ENCODE measurements at regions not wholly inside any gene's neighbourhood (a gene's known extent, or its start where the extent isn't known, plus 50 kb on each side); places are given as distances from the start of the nearest gene placed in this dataset.

GRCh38 chr2:193332941-193333340, 1138.2 kb upstream of the TMEFF2 start:
- no peak overlapping the region for H3K4me3 ChIP-seq (replicated peaks in 1 of 3; ENCODE audit: low read depth in 2 of 3, low read length in 3 of 3)
- no peaks in the 10 kb centered on the region for H3K36me3 ChIP-seq (replicated peaks in 1 of 2; ENCODE audit: control insufficient read depth in 1 of 2, insufficient read depth in 2 of 2, low read length in 2 of 2)
- no peaks in the 10 kb centered on the region for H3K79me2 ChIP-seq (ENCODE audit: insufficient read depth, low read length)
- H3K4me1 ChIP-seq (ENCODE audit: control insufficient read depth in 1 of 2, insufficient read depth in 2 of 2, low read length in 2 of 2) = peaks cover 11 to 16% of the 10 kb centered on the region in 2 donors
- no CpG with 5 or more reads among the region's 1 CpG for WGBS (ENCODE audit: insufficient coverage)
- H2AFZ ChIP-seq (ENCODE audit: insufficient read depth, low read depth, low read length, poor library complexity, severe bottlenecking) = no peak overlapping the region
- H3K9me3 ChIP-seq (replicated peaks in 1 of 2; ENCODE audit: control insufficient read depth in 1 of 2, insufficient read depth in 1 of 2, low read length in 2 of 2) = no peaks in the 10 kb centered on the region
- H3K9me3 Mint-ChIP-seq = peaks cover 0 to 13% (median 3%) of the 10 kb centered on the region in 7 donors
- no peaks in the 10 kb centered on the region for H3K36me3 Mint-ChIP-seq
- no peaks in the 10 kb centered on the region for H4K20me1 ChIP-seq (ENCODE audit: insufficient read depth, low read length)
- DNase-seq = no peak
- intact Hi-C loops (cut with micrococcal nuclease) = no loop called here
- no peak overlapping the region for H3K27ac Mint-ChIP-seq
- H3K27ac ChIP-seq (ENCODE audit: low read depth in 1 of 2, low read length in 2 of 2) = no peak overlapping the region
- H3K4me1 Mint-ChIP-seq = peaks cover 18% of the 10 kb centered on the region
- no peak overlapping the region for H3K4me3 Mint-ChIP-seq
- H3K27me3 ChIP-seq (ENCODE audit: control insufficient read depth in 2 of 2, insufficient read depth in 2 of 2, low read length in 2 of 2) = no peaks in the 10 kb centered on the region
- no peak overlapping the region for H3K4me2 ChIP-seq (replicated peaks; ENCODE audit: extremely low read depth, low read length, poor library complexity, severe bottlenecking)
- no peak for TF ChIP-seq CTCF (IDR thresholded peaks at IDR 0.05)
- H3K27me3 Mint-ChIP-seq (ENCODE audit: low read depth in 3 of 3) = no peaks in the 10 kb centered on the region
- no peak overlapping the region for H3K9ac ChIP-seq (ENCODE audit: insufficient read depth, low read length, poor library complexity, severe bottlenecking)

GRCh38 chr2:193331676-193332075, 1136.9 kb upstream of the TMEFF2 start:
- peak overlapping the region; percentile 64 for H3K4me2 ChIP-seq (replicated peaks; ENCODE audit: extremely low read depth, low read length, poor library complexity, severe bottlenecking)
- intact Hi-C loops (cut with micrococcal nuclease) = no loop called here

More at GRCh38 chr2:193331676-193332075, 1136.9 kb upstream of the TMEFF2 start:
- peak overlapping the region in 5 of 7 donors; percentile 10 to 79 (median 20) for H3K27ac Mint-ChIP-seq
- Histone ChIP-seq H2AFZ (ENCODE audit: insufficient read depth, low read depth, low read length, poor library complexity, severe bottlenecking) (peak overlapping the region; percentile 41), H3K27me3 (ENCODE audit: control insufficient read depth in 2 of 2, insufficient read depth in 2 of 2, low read length in 2 of 2) (no peaks in the 10 kb centered on the region), H3K9ac (ENCODE audit: insufficient read depth, low read length, poor library complexity, severe bottlenecking) (no peak overlapping the region), H3K79me2 (ENCODE audit: insufficient read depth, low read length) (no peaks in the 10 kb centered on the region), H4K20me1 (ENCODE audit: insufficient read depth, low read length) (no peaks in the 10 kb centered on the region), H3K4me1 (ENCODE audit: control insufficient read depth in 1 of 2, insufficient read depth in 2 of 2, low read length in 2 of 2) (peaks cover 15 to 21% of the 10 kb centered on the region in 2 donors), H3K27ac (ENCODE audit: low read depth in 1 of 2, low read length in 2 of 2) (peak overlapping the region in 1 of 2 donors; percentile 54), H3K4me3 (replicated peaks in 1 of 3; ENCODE audit: low read depth in 2 of 3, low read length in 3 of 3) (peak overlapping the region in 2 of 3 experiments; percentile 27 to 58), H3K36me3 (replicated peaks in 1 of 2; ENCODE audit: control insufficient read depth in 1 of 2, insufficient read depth in 2 of 2, low read length in 2 of 2) (no peaks in the 10 kb centered on the region), H3K9me3 (replicated peaks in 1 of 2; ENCODE audit: control insufficient read depth in 1 of 2, insufficient read depth in 1 of 2, low read length in 2 of 2) (no peaks in the 10 kb centered on the region)
- H3K27me3 Mint-ChIP-seq (ENCODE audit: low read depth in 3 of 3) = no peaks in the 10 kb centered on the region
- DNase-seq = peak; percentile 5 to 55 (median 23)
- no peak for TF ChIP-seq CTCF (IDR thresholded peaks at IDR 0.05)
- H3K4me1 Mint-ChIP-seq = peaks cover 22% of the 10 kb centered on the region
- peaks cover 0 to 13% (median 3%) of the 10 kb centered on the region in 7 donors for H3K9me3 Mint-ChIP-seq
- H3K36me3 Mint-ChIP-seq = no peaks in the 10 kb centered on the region
- WGBS (ENCODE audit: insufficient coverage) = no CpG with 5 or more reads among the region's 4 CpGs
- H3K4me3 Mint-ChIP-seq = peak overlapping the region; percentile 10 to 67

Data from CD14-positive monocyte (primary cell).